CD4-positive, alpha-beta T cell treated with Interleukin-1 beta for 1 hour (primary cell): ENCODE measurements at regions not wholly inside any gene's neighbourhood (a gene's known extent, or its start where the extent isn't known, plus 50 kb on each side); places are given as distances from the start of the nearest gene placed in this dataset.
"Not testable (repeated sequence)": the region's sequence is repeated elsewhere in the genome, so short reads cannot be mapped to it uniquely, and the experiment has no call there.

Source experiments
- DNase-seq, 2 donors: peaks; one replicate each; pipeline ENCODE4 v3.0.0-alpha.2; 2020 to 2022

GRCh38 chr2:90087792-90088191 lies 1396.3 kb downstream of the RPIA start:
- not testable (repeated sequence) for DNase-seq

DNA sequence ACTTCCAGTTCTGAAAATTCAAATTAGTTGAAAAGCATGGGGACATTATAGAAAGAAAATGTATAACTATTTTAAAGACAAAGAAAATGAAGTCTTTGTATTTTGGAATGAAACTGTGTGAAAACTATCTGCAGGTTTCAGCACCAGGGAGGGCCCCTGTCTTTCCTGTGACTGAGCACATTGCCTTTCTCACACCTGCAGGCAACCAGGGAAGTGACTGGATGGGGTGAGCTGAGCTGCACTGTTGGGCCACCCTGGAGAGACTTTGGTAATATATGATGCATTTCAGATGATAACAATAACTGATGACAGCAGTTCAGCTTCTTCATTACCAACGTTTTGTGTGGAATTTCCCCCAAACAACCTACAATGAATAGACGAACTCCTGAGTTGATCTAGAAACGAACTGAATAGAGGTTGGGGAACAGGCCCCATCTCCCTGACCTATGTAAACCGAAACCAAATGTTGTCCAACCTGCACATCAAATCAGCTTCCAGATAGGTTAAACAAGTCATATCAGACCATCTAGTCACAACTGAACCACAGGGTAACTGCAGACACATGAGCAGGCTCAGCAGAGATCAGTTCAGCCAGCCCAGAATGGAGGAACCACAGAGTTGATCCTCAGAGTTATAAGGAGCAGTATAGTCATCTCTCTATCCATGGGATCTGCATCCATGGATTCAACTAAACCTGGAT lies 1402.2 kb downstream of the RPIA start:
- not testable (repeated sequence) for DNase-seq

- DNase-seq, result not testable (repeated sequence)
Observed at GRCh38 chr2:90097617-90098016, 1406.1 kb downstream of the RPIA start.

DNA sequence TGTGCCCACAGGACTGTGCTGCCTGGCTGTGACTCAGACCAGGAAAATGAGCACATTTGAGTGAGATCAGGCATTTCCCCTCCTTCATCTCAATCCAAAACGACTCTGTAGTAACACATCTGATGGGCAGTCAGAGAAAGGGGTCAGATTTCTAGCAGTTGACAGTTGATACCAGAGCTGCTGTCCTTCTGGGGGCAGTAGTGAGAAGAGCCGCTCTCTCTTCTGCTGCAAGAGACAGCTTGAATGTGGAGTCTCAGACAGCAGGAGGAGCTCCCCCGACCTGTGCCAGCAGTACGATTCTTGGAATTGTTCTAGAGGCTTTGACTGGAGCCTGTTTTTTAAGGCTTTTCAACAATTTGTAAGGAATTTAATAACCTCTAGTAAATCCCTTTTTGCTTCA lies 1413.7 kb downstream of the RPIA start:
- DNase-seq, result not testable (repeated sequence)

GRCh38 chr2:90123409-90123808 lies 1431.9 kb downstream of the RPIA start:
- DNase-seq, result not testable (repeated sequence)

- DNase-seq, result not testable (repeated sequence)
Observed at GRCh38 chr2:90139046-90139445, 1447.6 kb downstream of the RPIA start.

- not testable (repeated sequence) for DNase-seq
Observed at GRCh38 chr2:90141558-90141957, 1450.1 kb downstream of the RPIA start.

DNA sequence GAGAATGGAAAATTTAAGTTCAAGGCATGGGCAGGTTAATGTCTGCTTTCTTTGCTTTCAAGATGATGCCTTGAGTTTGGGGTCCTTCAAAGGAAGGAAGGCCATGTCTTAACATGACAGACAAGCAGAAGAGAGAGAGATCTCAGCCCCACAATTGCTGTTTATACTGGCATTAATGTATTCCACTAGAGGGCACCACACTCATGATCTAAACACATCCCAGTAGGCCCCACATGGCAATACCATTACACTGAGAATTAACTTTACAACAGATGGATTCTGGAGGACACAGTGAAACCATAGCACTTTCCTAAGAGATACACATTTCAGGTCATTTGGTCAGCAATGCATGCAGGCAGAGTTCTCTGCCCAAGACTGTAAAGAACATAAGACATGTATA lies 1460.3 kb downstream of the RPIA start:
- DNase-seq, result not testable (repeated sequence)

- not testable (repeated sequence) for DNase-seq
Observed at GRCh38 chr2:90170978-90171377, 1479.5 kb downstream of the RPIA start.

- not testable (repeated sequence) for DNase-seq
Observed at GRCh38 chr2:90173081-90173480, 1481.6 kb downstream of the RPIA start.

- DNase-seq, result not testable (repeated sequence)
Observed at GRCh38 chr2:90179591-90179990, 1488.1 kb downstream of the RPIA start.

- DNase-seq, result peak in 1 of 2 donors; percentile 2
Observed at GRCh38 chr2:90207454-90208058, 1516.1 kb downstream of the RPIA start.

DNA sequence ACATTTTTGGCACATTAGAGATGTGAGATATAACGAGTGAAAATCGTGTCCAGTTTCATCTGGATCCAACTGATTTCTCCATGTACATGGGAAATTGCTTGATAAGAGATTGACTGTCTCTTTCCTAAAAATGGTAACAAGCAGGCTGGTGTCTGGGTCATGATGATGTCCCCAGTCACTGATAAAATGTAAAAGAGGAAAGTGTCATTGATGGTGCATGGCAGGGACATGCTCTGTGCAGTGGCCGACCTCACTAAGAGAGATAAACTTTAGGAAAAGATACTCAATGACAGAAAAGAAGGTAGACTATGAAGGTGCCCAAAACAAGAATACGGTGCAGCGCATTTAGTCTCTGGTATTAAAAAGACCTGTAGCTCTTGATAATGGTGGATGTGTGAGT lies 1517.5 kb downstream of the RPIA start:
- DNase-seq, result no peak

DNA sequence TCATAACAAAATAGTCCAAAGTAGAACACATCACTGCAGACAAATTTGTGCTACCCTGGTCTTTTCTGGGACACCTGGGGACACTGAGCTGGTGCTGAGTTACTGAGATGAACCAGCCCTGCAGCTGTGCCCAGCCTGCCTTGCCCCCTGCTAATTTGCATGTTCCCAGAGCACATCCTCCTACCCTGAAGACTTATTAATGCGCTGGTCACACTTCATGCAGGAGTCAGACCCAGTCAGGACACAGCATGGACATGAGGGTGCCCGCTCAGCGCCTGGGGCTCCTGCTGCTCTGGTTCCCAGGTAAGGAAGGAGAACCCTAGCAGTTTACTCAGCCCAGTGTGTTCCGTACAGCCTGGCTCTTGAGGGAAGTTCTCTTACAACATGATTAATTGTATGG lies 1518.3 kb downstream of the RPIA start:
- DNase-seq, result no peak

DNA sequence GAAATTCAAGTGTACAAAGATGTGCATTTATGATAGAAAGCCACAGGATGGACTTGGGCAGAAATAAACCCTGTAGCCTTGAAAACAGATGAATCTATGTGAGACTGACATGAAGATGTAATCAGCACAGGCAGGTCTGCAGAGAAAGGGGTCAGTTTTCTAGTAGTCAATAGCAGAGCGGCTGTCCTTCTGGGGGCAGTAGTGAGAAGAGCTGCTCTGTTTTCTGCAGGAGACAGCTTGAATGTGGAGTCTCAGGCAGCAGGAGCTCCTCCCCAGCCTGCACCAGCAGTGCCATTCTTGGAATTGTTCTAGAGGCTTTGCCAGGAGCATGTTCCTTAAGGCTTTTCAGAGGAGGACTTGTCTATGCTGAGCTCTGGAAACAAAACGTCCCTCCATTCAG lies 1524.4 kb downstream of the RPIA start:
- not testable (repeated sequence) for DNase-seq

DNA sequence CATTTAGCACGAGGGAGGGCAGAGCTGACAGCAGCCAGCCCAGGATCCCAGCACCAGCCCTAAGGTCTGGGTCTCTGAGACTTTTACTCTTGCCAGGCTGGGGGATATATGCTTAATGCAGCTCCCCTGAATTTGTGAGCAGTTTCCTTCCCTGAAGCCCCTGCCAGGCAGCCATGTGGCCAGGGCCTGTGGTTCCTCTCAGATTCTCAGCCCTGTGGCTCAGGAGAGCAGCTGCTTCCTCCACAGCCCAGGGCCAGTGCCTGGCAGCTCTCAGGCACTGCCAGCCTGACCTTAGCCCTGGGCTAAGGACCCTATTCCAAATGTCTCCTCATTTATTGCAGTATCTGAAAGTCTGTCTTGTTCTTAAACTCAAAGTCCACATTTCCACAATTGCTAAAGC lies 1525.3 kb downstream of the RPIA start:
- DNase-seq, result not testable (repeated sequence)

GRCh38 chr2:90218534-90218933 lies 1527.1 kb downstream of the RPIA start:
- DNase-seq, result not testable (repeated sequence)

- peak in 1 of 2 donors; percentile 11 for DNase-seq
Observed at GRCh38 chr2:90220623-90221299, 1529.3 kb downstream of the RPIA start.

DNA sequence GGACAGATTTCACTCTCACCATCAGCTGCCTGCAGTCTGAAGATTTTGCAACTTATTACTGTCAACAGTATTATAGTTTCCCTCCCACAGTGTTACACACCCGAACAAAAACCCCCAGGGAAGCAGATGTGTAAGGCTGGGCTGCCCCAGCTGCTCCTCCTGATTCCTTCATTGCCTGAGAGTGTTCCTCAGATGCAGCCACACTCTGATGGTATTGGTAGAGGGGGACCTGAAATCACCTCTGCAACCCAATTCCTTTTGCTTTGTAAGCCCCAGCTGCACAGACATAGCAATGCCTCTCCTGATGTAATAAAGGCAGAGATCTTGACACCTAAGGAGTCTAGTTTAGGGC lies 1529.8 kb downstream of the RPIA start:
- no peak for DNase-seq

GRCh38 chr2:90224767-90225166 lies 1533.3 kb downstream of the RPIA start:
- not testable (repeated sequence) for DNase-seq

GRCh38 chr2:90226465-90227072 lies 1535.1 kb downstream of the RPIA start:
- not testable (repeated sequence) for DNase-seq

- DNase-seq, result not testable (repeated sequence)
Observed at GRCh38 chr2:90231199-90231598, 1539.7 kb downstream of the RPIA start.

DNA sequence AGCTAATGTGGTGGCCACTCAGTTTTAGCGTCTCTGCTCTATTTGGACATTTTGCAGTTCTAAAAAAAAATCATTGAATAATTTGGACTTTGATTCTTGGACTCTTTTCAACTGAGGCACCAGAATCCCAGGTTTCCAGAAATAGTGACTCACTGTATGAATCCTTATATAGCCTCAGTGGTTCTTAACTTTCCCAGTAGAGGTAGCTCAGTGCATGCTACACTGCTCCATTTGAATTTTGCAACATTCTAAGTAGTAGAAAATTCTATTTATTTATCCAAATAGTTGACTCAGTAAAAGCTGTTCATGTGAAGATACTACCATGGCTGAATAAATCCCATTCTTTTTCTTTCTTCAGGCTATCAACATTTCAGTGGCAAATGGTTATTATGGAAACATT lies 1544.0 kb downstream of the RPIA start:
- DNase-seq, result not testable (repeated sequence)
